Adrenal gland (tissue), 9 donors: ENCODE measurements at regions not wholly inside any gene's neighbourhood (a gene's known extent, or its start where the extent isn't known, plus 50 kb on each side); places are given as distances from the start of the nearest gene placed in this dataset.

Source experiments
- DNase-seq, 7 donors: peaks; one replicate each; pipeline ENCODE4 v3.0.0-alpha.2; 2019 to 2020
- H3K27ac ChIP-seq, 5 donors: fragments of 200-600 bp; sonication (generic) in 4 of 5; 1 replicate in 3 of 5; 2 replicates in 2 of 5; pipeline versions ENCODE4 v1.5.1 to v1.8.0; 2016 to 2020; ENCODE audit warnings: mild to moderate bottlenecking in 1 of 5
- H3K27me3 ChIP-seq: fragments of 200-600 bp; 2 replicates; pipeline ENCODE4 v1.8.0; 2021
- H3K36me3 ChIP-seq, 2 donors: fragments of 200-600 bp; replicated peaks in 1 of 2; 1 replicate in 1 of 2; 2 replicates in 1 of 2; pipeline versions ENCODE4 v1.5.1 to v1.8.0; 2018 to 2022
- H3K4me1 ChIP-seq, 2 donors: fragments of 200-600 bp; replicated peaks in 1 of 2; 1 replicate in 1 of 2; 2 replicates in 1 of 2; pipeline versions ENCODE4 v1.5.1 to v1.8.0; 2018 to 2021
- H3K4me3 ChIP-seq, 4 donors: fragments of 200-600 bp; sonication (generic) in 3 of 4; one replicate each; pipeline ENCODE4 v1.5.1; 2016 to 2018
- H3K9me3 ChIP-seq, 3 donors: fragments of 200-600 bp; sonication (generic) in 1 of 3; replicated peaks in 1 of 3; 1 replicate in 2 of 3; 2 replicates in 1 of 3; pipeline versions ENCODE4 v1.5.1 to v1.8.0; 2016 to 2021
- CTCF ChIP-seq, 6 experiments: fragments of 450-650 bp in 4 of 6; fragments of 200-600 bp in 2 of 6; sonication (generic) in 1 of 6; IDR thresholded peaks; 1 replicate in 5 of 6; 2 replicates in 1 of 6; pipeline versions ENCODE4 v1.5.1 to v1.8.0; 2016 to 2021; ENCODE audit warnings: antibody characterized with exemption in 6 of 6, mild to moderate bottlenecking in 2 of 6, moderate library complexity in 1 of 6
- POLR2A ChIP-seq, 2 donors: fragments of 450-650 bp; IDR thresholded peaks; one replicate each; pipeline ENCODE4 v1.6.1; 2017; ENCODE audit warnings: antibody characterized with exemption in 2 of 2, mild to moderate bottlenecking in 2 of 2, moderate library complexity in 1 of 2
- WGBS, 4 donors: extraction: QIAGEN DNeasy Blood & Tissue Kit in 2 of 4; methylation state at CpG; one replicate each; pipeline versions ENCODE4 v1.1.5 to v1.1.7; 2013 to 2017; 5-methylcytosine and 5-hydroxymethylcytosine counted together
- intact Hi-C, 2 donors: fragments of 100-400 bp; cut with DNase I; formaldehyde crosslinking; loops; one replicate each; pipeline versions ENCODE4 v1.14.1 to v1.15.0; 2022 to 2023
- donor health status: healthy with polysubstance abuse.
- donor health status: Bipolar disorder and iron deficiency.
- donor health status: DM: yes; HTN: yes; CAD: no.
- donor health status: DM: no; HTN: no; CAD: no.
- donor health status: DM: no; HTN: no; CAD: no.

GRCh38 chr3:144655423-144655822 lies 683.8 kb downstream of the DIPK2A start:
- Histone ChIP-seq H3K4me1 (no peaks in the 10 kb centered on the region), H3K36me3 (no peaks in the 10 kb centered on the region), H3K4me3 (no peak overlapping the region), H3K27me3 (no peaks in the 10 kb centered on the region), H3K27ac (no peak overlapping the region), H3K9me3 (no peaks in the 10 kb centered on the region)
- WGBS, 4 donors = 74 to 86% (median 77%) methylated on average over 1 of the region's 1 CpG
- no peak for DNase-seq
- intact Hi-C loops = no loop called here
- TF ChIP-seq POLR2A (IDR thresholded peaks at IDR 0.05) (no peak), CTCF (IDR thresholded peaks at IDR 0.05) (no peak)

- Histone ChIP-seq H3K4me3 (no peak overlapping the region), H3K4me1 (no peaks in the 10 kb centered on the region), H3K36me3 (no peaks in the 10 kb centered on the region), H3K27me3 (no peaks in the 10 kb centered on the region), H3K9me3 (no peaks in the 10 kb centered on the region), H3K27ac (no peak overlapping the region)
- 69 to 83% (median 79%) methylated on average over 1 of the region's 1 CpG for WGBS, 4 donors
- no peak for DNase-seq
- intact Hi-C loops = no loop called here
- TF ChIP-seq CTCF (IDR thresholded peaks at IDR 0.05) (no peak), POLR2A (IDR thresholded peaks at IDR 0.05) (no peak)
Observed at GRCh38 chr3:144660186-144660585, 688.6 kb downstream of the DIPK2A start.

- WGBS, 4 donors = 85 to 89% (median 87%) methylated on average over 3 of the region's 3 CpGs
- DNase-seq = no peak
- Histone ChIP-seq H3K4me1 (no peaks in the 10 kb centered on the region), H3K36me3 (no peaks in the 10 kb centered on the region), H3K27me3 (no peaks in the 10 kb centered on the region), H3K27ac (no peak overlapping the region), H3K4me3 (no peak overlapping the region), H3K9me3 (no peaks in the 10 kb centered on the region)
- intact Hi-C loops = no loop called here
- no peak for TF ChIP-seq CTCF (IDR thresholded peaks at IDR 0.05)
- no peak for TF ChIP-seq POLR2A (IDR thresholded peaks at IDR 0.05)
Observed at GRCh38 chr3:144662729-144663128, 691.1 kb downstream of the DIPK2A start.

GRCh38 chr3:144663456-144664436 lies 692.1 kb downstream of the DIPK2A start:
- no peaks in the 10 kb centered on the region for H3K9me3 ChIP-seq
- H3K4me3 ChIP-seq = no peak overlapping the region
- no peaks in the 10 kb centered on the region for H3K36me3 ChIP-seq
- DNase-seq = no peak
- intact Hi-C loops = no loop called here
- no peaks in the 10 kb centered on the region for H3K27me3 ChIP-seq
- no peak overlapping the region for H3K27ac ChIP-seq
- 79 to 82% (median 80%) methylated on average over 6 of the region's 6 CpGs for WGBS, 4 donors
- TF ChIP-seq POLR2A (IDR thresholded peaks at IDR 0.05) (no peak), CTCF (IDR thresholded peaks at IDR 0.05) (no peak)
- H3K4me1 ChIP-seq = no peaks in the 10 kb centered on the region
